ENCODE measurements at regions not wholly inside any gene's neighbourhood (a gene's known extent, or its start where the extent isn't known, plus 50 kb on each side); places are given as distances from the start of the nearest gene placed in this dataset.
"Not testable (repeated sequence)": the region's sequence is repeated elsewhere in the genome, so short reads cannot be mapped to it uniquely, and the experiment has no call there.

- DNase-seq: no peak
These were observed 493.4 kb downstream of the TNS3 start for GRCh38 chr7:47088329-47089067.

GRCh38 chr7:47087866-47088265 lies 494.0 kb downstream of the TNS3 start:
- no peak for DNase-seq

GRCh38 chr7:47085491-47086275 lies 496.2 kb downstream of the TNS3 start:
- no peak for DNase-seq

GRCh38 chr7:47083476-47084250 lies 498.2 kb downstream of the TNS3 start:
- DNase-seq: no peak

- DNase-seq: no peak
These were observed 501.1 kb downstream of the TNS3 start for GRCh38 chr7:47080816-47081215.

- DNase-seq: no peak
These were observed 503.7 kb downstream of the TNS3 start for GRCh38 chr7:47078241-47078640.

- DNase-seq: no peak
These were observed 507.2 kb downstream of the TNS3 start for GRCh38 chr7:47074702-47075153.

- DNase-seq: no peak
These were observed 508.6 kb downstream of the TNS3 start for GRCh38 chr7:47073284-47073683.

GRCh38 chr7:47071866-47072265 lies 510.0 kb downstream of the TNS3 start:
- DNase-seq: no peak

GRCh38 chr7:47069385-47070076 lies 512.4 kb downstream of the TNS3 start:
- DNase-seq: no peak

GRCh38 chr7:47066976-47067614 lies 514.8 kb downstream of the TNS3 start:
- DNase-seq: no peak

- no peak for DNase-seq
These were observed 525.2 kb downstream of the TNS3 start for GRCh38 chr7:47056731-47057130.

- DNase-seq: not testable (repeated sequence)
These were observed 529.2 kb downstream of the TNS3 start for GRCh38 chr7:47052541-47053208.

GRCh38 chr7:47049234-47049774 lies 532.6 kb downstream of the TNS3 start:
- no peak for DNase-seq

GRCh38 chr7:47047384-47047783 lies 534.5 kb downstream of the TNS3 start:
- no peak for DNase-seq

- no peak for DNase-seq
These were observed 535.0 kb downstream of the TNS3 start for GRCh38 chr7:47046949-47047348.

GRCh38 chr7:47045207-47046051 lies 536.5 kb downstream of the TNS3 start:
- no peak for DNase-seq

GRCh38 chr7:47044625-47045024 lies 537.3 kb downstream of the TNS3 start:
- DNase-seq: no peak

- no peak for DNase-seq
These were observed 538.6 kb downstream of the TNS3 start for GRCh38 chr7:47043304-47043703.

GRCh38 chr7:47042669-47043068 lies 539.2 kb downstream of the TNS3 start:
- no peak for DNase-seq
